Mesodermal cell (in vitro differentiated cells): ENCODE measurements at regions not wholly inside any gene's neighbourhood (a gene's known extent, or its start where the extent isn't known, plus 50 kb on each side); places are given as distances from the start of the nearest gene placed in this dataset.

Experiments
- H3K27ac ChIP-seq: 2 replicates; pipeline ENCODE4 v1.7.0; 2013; ENCODE audit warnings: mild to moderate bottlenecking, low read depth, low read length, moderate library complexity; ENCODE audit not compliant: severe bottlenecking
- H3K36me3 ChIP-seq: 2 replicates; pipeline ENCODE4 v1.7.1; 2013; ENCODE audit warnings: mild to moderate bottlenecking, low read length, moderate library complexity; ENCODE audit not compliant: control insufficient read depth, insufficient read depth
- H3K4me1 ChIP-seq: one replicate; pipeline ENCODE4 v1.7.1; 2013; ENCODE audit warnings: mild to moderate bottlenecking, low read length; ENCODE audit not compliant: insufficient read depth, control insufficient read depth, poor library complexity, severe bottlenecking
- H3K4me3 ChIP-seq: 2 replicates; pipeline ENCODE4 v1.7.0; 2013; ENCODE audit warnings: low read length, control low read depth, mild to moderate bottlenecking; ENCODE audit not compliant: insufficient read depth, poor library complexity, severe bottlenecking; ENCODE audit errors: extremely low read depth
- H3K9me3 ChIP-seq: 2 replicates; pipeline ENCODE4 v1.7.1; 2013; ENCODE audit warnings: mild to moderate bottlenecking, low read length, moderate library complexity; ENCODE audit not compliant: control insufficient read depth
- WGBS, 2 experiments: methylation state at CpG; one replicate each; pipeline ENCODE4 v1.1.5; 2013; ENCODE audit warnings: missing lambda C conversion rate in 2 of 2; ENCODE audit not compliant: insufficient coverage in 2 of 2; 5-methylcytosine and 5-hydroxymethylcytosine counted together

DNA sequence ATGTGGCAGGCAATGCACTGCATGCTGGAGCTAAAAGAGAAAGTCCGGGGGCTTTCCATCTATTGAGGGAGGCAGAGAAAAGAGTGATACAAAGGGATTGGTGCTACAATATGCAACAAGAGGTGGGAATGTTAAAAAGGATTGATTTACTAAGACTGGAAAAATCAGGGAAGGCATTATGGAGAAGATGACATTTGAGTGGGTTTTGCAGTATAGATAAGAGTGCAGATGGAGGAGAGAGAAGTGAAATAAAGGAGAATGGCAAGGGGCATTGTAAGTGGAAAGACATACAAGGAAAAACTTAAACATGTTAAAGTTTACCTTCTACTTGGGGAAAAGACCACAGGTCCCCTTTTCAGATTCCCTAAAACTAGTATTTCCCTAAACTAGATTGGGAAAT, 399.4 kb downstream of the KCNRG start:
- Histone ChIP-seq H3K9me3 (peaks cover 12% of the 10 kb centered on the region), H3K27ac (no peak overlapping the region), H3K36me3 (no peaks in the 10 kb centered on the region), H3K4me3 (no peak overlapping the region), H3K4me1 (peaks cover 26% of the 10 kb centered on the region)
- WGBS, 2 experiments, result 83 to 88% methylated on average over 1 of the region's 1 CpG

DNA sequence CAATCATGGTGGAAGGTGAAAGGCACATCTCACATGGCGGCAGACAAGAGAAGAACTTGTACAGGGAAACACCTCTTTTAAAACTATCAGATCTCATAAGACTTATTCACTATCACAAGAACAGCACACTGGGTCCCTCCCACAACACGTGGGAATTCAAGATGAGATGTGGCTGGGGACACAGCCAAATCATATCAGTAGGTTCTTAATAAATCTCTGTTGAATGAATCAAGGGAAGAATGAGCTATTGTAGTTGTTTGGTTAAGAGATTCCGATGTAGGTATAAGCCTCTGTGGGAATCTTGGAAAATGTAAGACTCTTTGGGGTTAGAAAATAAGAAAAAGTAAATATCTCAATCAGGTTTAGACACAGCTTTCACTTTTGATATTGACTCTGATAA, 400.2 kb downstream of the KCNRG start:
- H3K4me3 ChIP-seq, result no peak overlapping the region
- H3K9me3 ChIP-seq, result peaks cover 12% of the 10 kb centered on the region
- H3K27ac ChIP-seq, result no peak overlapping the region
- H3K36me3 ChIP-seq, result no peaks in the 10 kb centered on the region
- peaks cover 26% of the 10 kb centered on the region for H3K4me1 ChIP-seq
- WGBS, 2 experiments, result 86% methylated on average over 1 of the region's 3 CpGs; no CpG with 5 or more reads in 1 of the 2 experiments

DNA sequence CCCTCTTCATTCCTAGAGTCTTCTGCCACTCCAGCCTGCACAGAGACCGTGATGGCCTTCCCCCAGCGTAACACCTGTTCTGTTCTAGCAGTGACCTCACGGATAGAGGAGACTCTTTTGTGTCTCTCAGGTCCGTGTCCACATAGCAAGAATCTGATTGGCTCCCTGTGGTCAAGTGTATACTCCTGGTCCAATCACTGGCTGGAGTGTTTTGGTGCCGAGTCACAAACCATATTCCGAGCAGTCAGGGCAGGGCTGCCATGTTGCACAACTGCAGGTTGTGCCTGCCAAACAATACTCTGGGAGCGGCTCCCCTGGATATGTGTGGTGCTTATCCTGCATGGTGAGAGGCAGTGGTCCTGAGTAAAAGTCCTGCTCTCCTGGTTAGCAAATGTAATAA, 402.4 kb downstream of the KCNRG start:
- WGBS, 2 experiments, result 88 to 97% methylated on average over 6 of the region's 7 CpGs
- Histone ChIP-seq H3K4me1 (peaks cover 6% of the 10 kb centered on the region), H3K36me3 (no peaks in the 10 kb centered on the region), H3K9me3 (peaks cover 12% of the 10 kb centered on the region), H3K4me3 (no peak overlapping the region), H3K27ac (no peak overlapping the region)

DNA sequence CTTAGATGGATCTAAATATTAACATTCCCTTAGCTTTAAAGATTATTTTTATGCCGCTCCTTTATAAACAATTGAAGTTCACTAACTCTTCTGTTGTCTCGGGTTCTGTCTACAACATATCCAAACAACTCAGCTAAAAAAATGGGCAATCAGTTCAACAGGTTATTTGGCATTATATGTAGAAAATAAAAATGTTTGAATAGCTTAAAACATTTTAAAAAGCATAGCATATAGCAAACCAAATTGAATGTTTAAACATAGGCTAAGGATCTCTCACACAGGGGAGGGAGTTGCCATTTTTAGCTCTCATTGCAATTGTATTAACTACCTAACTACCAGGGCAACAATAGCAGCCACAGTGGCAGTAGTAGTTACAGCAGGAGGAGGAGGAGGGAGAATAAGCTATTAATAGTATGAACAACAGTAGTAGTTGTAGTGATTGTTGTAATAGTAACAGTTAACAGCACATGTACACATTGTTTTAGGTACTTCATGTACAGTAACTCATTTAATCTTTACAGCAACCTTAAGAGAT, 404.2 kb downstream of the KCNRG start:
- no CpG with 5 or more reads among the region's 2 CpGs for WGBS, 2 experiments
- Histone ChIP-seq H3K9me3 (peaks cover 9% of the 10 kb centered on the region), H3K4me1 (no peaks in the 10 kb centered on the region), H3K27ac (no peak overlapping the region), H3K4me3 (no peak overlapping the region), H3K36me3 (no peaks in the 10 kb centered on the region)

DNA sequence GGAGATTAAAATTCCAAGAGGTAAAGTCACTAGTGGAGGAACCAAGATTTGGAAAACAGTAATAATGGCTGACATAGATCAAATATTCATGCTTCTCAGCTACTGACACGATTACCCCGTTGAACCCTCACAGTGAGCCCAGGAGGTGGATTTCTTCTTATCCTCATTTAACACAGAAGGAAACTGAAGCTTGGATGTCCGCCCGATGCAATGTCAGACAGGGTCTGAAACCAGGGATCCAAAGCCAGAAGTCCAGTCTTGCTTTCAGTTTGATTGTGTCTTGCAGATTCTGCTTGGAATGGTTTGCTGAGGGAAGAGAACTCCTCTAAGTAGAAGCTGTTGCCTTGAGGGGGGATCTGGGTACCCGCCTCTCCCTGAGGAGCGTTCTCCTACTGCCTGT, 404.7 kb downstream of the KCNRG start:
- Histone ChIP-seq H3K27ac (no peak overlapping the region), H3K36me3 (no peaks in the 10 kb centered on the region), H3K4me1 (no peaks in the 10 kb centered on the region), H3K4me3 (no peak overlapping the region), H3K9me3 (peaks cover 4% of the 10 kb centered on the region)
- whole genome bisulfite sequencing, 2 experiments, result 100% methylated on average over 2 of the region's 6 CpGs; no CpG with 5 or more reads in 1 of the 2 experiments

DNA sequence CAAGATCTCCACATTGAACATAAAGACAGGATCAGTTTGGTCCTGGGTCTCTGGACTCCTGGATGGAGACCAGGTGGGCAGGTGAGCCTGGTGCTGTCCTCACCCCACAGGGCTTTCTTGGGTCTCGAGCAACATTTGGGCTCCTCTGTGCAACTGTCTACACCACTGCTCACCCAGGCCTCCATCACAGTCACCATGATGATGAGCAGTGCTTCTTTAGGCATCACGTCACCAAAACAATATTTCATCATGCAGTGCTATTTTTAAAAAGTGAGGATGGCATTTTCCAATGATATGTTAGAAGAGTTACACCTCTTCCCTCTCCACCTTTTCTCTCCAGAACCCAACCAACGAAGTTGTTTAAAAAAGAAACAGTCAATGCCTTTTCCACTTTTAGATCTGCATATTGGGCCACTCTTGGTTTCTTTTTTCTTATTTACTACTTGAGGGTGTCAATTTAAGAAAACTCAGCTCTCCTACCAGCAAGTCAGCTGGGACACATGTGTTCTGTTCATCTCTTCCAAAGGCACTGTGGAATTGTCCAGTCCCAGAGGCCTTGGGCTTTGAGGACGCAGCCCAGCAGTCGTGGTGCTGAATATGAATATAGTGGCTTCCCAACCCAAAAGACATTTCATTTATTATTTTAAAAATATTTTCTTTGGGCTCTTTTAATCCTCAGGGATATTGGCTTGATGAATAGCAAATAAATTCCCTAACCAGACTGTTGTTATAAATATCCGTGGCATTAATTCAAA, 405.7 kb downstream of the KCNRG start:
- no peak overlapping the region for H3K27ac ChIP-seq
- H3K4me1 ChIP-seq, result no peaks in the 10 kb centered on the region
- no peaks in the 10 kb centered on the region for H3K9me3 ChIP-seq
- no peaks in the 10 kb centered on the region for H3K36me3 ChIP-seq
- WGBS, 2 experiments, result 93 to 100% methylated on average over 1 to 2 of the region's 6 CpGs
- H3K4me3 ChIP-seq, result no peak overlapping the region

DNA sequence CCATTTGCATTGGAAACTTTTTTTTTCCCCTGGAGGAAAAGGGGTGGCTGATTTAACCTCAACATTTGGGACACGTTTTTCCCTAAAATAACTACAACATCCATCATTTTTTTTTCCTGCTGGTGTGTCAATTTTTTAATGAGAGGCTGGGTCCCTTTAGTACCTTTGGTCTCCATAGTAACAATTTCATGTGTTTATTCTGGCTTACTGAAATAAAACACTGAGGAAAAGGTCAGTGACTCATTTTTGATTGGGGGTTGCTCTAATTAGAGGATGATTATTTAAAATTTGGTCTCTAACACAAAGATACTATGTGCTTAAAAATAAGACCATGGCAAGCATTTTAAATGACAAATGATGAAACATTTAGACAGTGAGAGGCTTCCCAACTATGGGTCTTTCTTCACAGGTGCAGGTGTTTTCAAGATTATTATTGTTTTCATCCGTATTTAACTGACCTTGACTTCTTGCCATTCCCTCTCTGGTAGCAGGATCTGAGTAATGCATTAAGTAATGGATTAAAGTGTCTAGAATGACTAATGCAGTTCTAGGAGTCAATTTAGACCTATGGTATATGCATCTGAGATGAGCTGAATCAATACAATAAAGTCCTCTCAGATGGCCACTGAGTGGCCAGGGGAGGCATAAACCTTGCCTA, 406.4 kb downstream of the KCNRG start:
- no peak overlapping the region for H3K4me3 ChIP-seq
- no peaks in the 10 kb centered on the region for H3K4me1 ChIP-seq
- WGBS, 2 experiments, result 83% methylated on average over 1 of the region's 2 CpGs
- no peaks in the 10 kb centered on the region for H3K9me3 ChIP-seq
- H3K27ac ChIP-seq, result no peak overlapping the region
- no peaks in the 10 kb centered on the region for H3K36me3 ChIP-seq

DNA sequence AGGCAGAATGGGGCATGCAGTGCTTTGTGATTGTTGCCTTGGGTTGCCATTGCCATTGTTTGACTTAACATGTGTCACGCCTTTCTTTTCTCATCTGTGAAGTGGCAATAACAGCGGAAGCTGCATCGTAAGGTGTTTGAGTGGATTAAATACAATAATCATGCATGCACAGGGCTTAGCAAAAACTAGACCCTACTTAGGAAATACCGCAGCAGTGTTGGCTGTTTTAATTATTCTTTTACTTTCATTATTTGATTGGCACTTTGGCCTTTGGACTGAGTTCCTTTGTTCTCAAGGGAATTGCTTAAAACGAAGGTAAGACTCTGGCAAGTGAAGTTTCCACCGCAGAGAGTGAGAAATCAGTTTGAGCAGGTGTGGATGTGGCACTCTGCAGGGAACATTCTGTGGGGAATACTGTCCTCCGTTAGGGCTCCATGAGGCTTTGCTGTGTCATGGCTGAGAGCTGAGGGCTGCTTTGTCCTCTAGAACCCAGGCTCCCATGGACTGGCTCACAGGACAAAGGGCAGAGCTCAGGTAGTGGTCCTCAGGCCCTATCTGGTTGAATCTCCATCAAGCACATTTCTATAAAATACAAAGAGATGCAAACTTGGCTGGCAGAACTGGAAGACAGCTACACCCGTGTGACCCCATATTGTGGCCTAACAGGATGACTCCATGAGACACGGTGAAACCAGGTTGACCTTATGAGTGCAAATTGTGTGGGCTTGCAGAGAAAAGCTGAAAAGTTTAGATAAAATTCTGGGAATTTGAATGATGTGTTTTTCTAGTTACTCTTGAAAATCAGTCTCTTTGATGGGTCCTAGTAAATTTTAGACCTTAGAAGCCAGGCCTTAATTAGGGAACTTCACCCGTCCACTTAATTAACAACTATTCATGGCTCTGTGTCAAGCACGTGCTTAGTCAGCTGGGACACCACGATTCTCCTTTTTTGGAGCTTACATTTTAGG, 407.2 kb downstream of the KCNRG start:
- WGBS, 2 experiments, result 88 to 90% methylated on average over 5 to 6 of the region's 12 CpGs

DNA sequence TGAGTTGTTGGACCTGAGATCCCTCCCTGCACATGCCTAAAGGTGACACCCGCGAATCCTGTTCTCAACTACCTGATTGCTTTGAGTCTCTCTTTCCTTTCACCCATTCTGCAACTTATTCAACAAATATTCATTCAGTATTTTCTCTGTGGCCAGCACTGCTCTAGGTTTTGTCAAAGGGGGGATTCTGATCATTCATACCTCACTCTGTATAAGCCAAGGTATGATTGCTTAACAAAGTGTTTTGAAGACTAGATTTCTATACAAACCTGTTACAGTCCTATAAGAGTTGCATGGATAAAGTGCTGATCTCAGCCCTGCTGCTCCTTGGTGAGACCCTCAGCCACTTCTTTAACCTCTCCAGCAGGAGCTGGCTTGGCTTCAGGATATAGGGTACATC, 409.7 kb downstream of the KCNRG start:
- H3K4me3 ChIP-seq, result no peak overlapping the region
- no peaks in the 10 kb centered on the region for H3K9me3 ChIP-seq
- no peaks in the 10 kb centered on the region for H3K4me1 ChIP-seq
- WGBS, 2 experiments, result 60% methylated on average over 2 of the region's 2 CpGs; no CpG with 5 or more reads in 1 of the 2 experiments
- no peaks in the 10 kb centered on the region for H3K36me3 ChIP-seq
- H3K27ac ChIP-seq, result no peak overlapping the region

More for the DNA sequence above, 407.2 kb downstream of the KCNRG start:
- no peak overlapping the region for H3K27ac ChIP-seq
- no peaks in the 10 kb centered on the region for H3K9me3 ChIP-seq
- no peaks in the 10 kb centered on the region for H3K4me1 ChIP-seq
- H3K4me3 ChIP-seq, result no peak overlapping the region
- no peaks in the 10 kb centered on the region for H3K36me3 ChIP-seq

DNA sequence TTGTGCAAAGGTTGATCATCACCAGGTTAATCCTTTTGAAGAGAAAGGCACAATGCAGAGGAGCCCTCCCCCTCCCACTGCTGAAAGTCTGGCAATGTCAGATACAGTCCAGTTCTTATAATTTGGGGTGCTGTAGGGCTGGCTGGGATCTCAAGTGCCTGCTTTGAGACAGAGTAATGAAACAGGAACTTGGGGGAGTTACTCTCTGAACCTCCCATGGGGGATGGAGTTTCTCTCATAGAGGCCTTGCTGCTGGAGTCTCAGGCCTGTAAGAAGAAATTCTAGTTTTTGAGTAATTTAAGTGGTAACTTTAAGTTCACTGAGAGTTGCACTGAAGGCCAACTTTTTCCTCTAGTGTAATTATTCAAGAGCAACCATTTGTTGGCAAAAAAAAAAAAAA, 410.5 kb downstream of the KCNRG start:
- Histone ChIP-seq H3K4me1 (no peaks in the 10 kb centered on the region), H3K4me3 (no peak overlapping the region), H3K36me3 (no peaks in the 10 kb centered on the region), H3K9me3 (no peaks in the 10 kb centered on the region), H3K27ac (no peak overlapping the region)
